ENCODE measurements at regions not wholly inside any gene's neighbourhood (a gene's known extent, or its start where the extent isn't known, plus 50 kb on each side); places are given as distances from the start of the nearest gene placed in this dataset.

- ChIA-PET POLR2A (no interaction called here), CTCF (no interaction called here)
- no peak overlapping the region for H3K27ac ChIP-seq (ENCODE audit: low read length in 2 of 2)
- no peaks in the 10 kb centered on the region for H3K27me3 ChIP-seq (replicated peaks in 1 of 4; ENCODE audit: control extremely low read depth in 1 of 4, control insufficient read depth in 3 of 4, insufficient read depth in 4 of 4, low read length in 3 of 4)
- no peak overlapping the region for H3K4me3 ChIP-seq (ENCODE audit: control extremely low read depth in 1 of 5, extremely low read depth in 1 of 5, insufficient read depth in 1 of 5, low read depth in 2 of 5, low read length in 4 of 5)
- ATAC-seq (ENCODE audit: low read depth): no peak
- Mint-ChIP-seq H3K27me3 (no peaks in the 10 kb centered on the region), H3K4me3 (no peak overlapping the region), H3K4me1 (peaks cover 51% of the 10 kb centered on the region), H3K27ac (no peak overlapping the region), H3K9me3 (ENCODE audit: insufficient read depth) (no peaks in the 10 kb centered on the region)
- H3K4me1 ChIP-seq (ENCODE audit: control insufficient read depth in 2 of 2, insufficient read depth in 2 of 2, low read length in 2 of 2): peaks cover 28 to 48% of the 10 kb centered on the region in 2 donors
- WGBS (ENCODE audit: insufficient coverage): no CpG with 5 or more reads among the region's 1 CpG
- no peaks in the 10 kb centered on the region for H3K36me3 ChIP-seq (replicated peaks in 1 of 2; ENCODE audit: control extremely low read depth in 1 of 2, control insufficient read depth in 1 of 2, extremely low read depth in 1 of 2, insufficient read depth in 2 of 2, low read length in 1 of 2)
- H3K79me2 ChIP-seq (ENCODE audit: control insufficient read depth, insufficient read depth, low read length): no peaks in the 10 kb centered on the region
- intact Hi-C loops (cut with micrococcal nuclease): no loop called here
- H3K4me2 ChIP-seq (replicated peaks; ENCODE audit: low read depth, low read length, poor library complexity, severe bottlenecking): no peak overlapping the region
- TF ChIP-seq CTCF (IDR thresholded peaks at IDR 0.05) (no peak), EZH2 (IDR thresholded peaks at IDR 0.05; ENCODE audit: borderline replicate concordance, insufficient read depth, low read depth, low read length, poor library complexity, severe bottlenecking) (no peak)
- H3K9me3 ChIP-seq (ENCODE audit: control extremely low read depth in 1 of 3, control insufficient read depth in 2 of 3, insufficient read depth in 1 of 3, low read length in 2 of 3): no peaks in the 10 kb centered on the region
- no peak overlapping the region for H3K9ac ChIP-seq (ENCODE audit: low read length)
- no peaks in the 10 kb centered on the region for H4K20me1 ChIP-seq (ENCODE audit: control insufficient read depth, insufficient read depth, low read length, poor library complexity, severe bottlenecking)
- no peak for DNase-seq
- no peak overlapping the region for H2AFZ ChIP-seq (ENCODE audit: insufficient read depth, low read depth, low read length, poor library complexity, severe bottlenecking)
These were observed 100.0 kb upstream of the EGR2 start for GRCh38 chr10:62916141-62916603.

DNA sequence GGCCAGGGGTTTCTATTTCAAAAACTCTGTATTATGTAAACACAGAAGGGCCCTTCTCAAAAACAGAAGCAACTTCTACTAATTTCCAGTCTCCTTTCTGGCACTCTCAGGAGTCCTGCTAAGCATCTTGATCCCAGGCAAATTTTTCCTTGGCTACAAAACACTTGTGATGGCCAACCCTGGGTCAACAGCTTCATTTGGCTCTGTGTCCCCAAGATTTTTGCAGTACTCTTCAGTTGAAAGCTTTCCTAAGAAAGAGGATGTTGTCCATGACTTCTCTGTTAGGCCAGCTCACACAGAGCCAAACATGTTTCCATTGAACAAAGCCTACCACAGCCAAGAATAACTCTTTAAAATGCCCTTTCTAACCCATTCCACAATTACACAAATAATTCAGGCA, 99.0 kb upstream of the EGR2 start:
- Mint-ChIP-seq H3K9me3 (ENCODE audit: insufficient read depth) (no peaks in the 10 kb centered on the region), H3K4me3 (no peak overlapping the region), H3K27ac (no peak overlapping the region), H3K27me3 (no peaks in the 10 kb centered on the region), H3K4me1 (peaks cover 57% of the 10 kb centered on the region)
- Histone ChIP-seq H3K9me3 (ENCODE audit: control extremely low read depth in 1 of 3, control insufficient read depth in 2 of 3, insufficient read depth in 1 of 3, low read length in 2 of 3) (no peaks in the 10 kb centered on the region), H3K9ac (ENCODE audit: low read length) (no peak overlapping the region), H3K36me3 (replicated peaks in 1 of 2; ENCODE audit: control extremely low read depth in 1 of 2, control insufficient read depth in 1 of 2, extremely low read depth in 1 of 2, insufficient read depth in 2 of 2, low read length in 1 of 2) (no peaks in the 10 kb centered on the region), H2AFZ (ENCODE audit: insufficient read depth, low read depth, low read length, poor library complexity, severe bottlenecking) (no peak overlapping the region), H3K4me3 (ENCODE audit: control extremely low read depth in 1 of 5, extremely low read depth in 1 of 5, insufficient read depth in 1 of 5, low read depth in 2 of 5, low read length in 4 of 5) (no peak overlapping the region), H3K4me2 (replicated peaks; ENCODE audit: low read depth, low read length, poor library complexity, severe bottlenecking) (no peak overlapping the region), H3K4me1 (ENCODE audit: control insufficient read depth in 2 of 2, insufficient read depth in 2 of 2, low read length in 2 of 2) (peaks cover 33 to 54% of the 10 kb centered on the region in 2 donors), H3K27ac (ENCODE audit: low read length in 2 of 2) (no peak overlapping the region), H4K20me1 (ENCODE audit: control insufficient read depth, insufficient read depth, low read length, poor library complexity, severe bottlenecking) (no peaks in the 10 kb centered on the region), H3K79me2 (ENCODE audit: control insufficient read depth, insufficient read depth, low read length) (no peaks in the 10 kb centered on the region), H3K27me3 (replicated peaks in 1 of 4; ENCODE audit: control extremely low read depth in 1 of 4, control insufficient read depth in 3 of 4, insufficient read depth in 4 of 4, low read length in 3 of 4) (no peaks in the 10 kb centered on the region)
- CTCF ChIA-PET: no interaction called here
- POLR2A ChIA-PET: no interaction called here
- TF ChIP-seq EZH2 (IDR thresholded peaks at IDR 0.05; ENCODE audit: borderline replicate concordance, insufficient read depth, low read depth, low read length, poor library complexity, severe bottlenecking): no peak
- TF ChIP-seq CTCF (IDR thresholded peaks at IDR 0.05): no peak
- DNase-seq: no peak
- ATAC-seq (ENCODE audit: low read depth): no peak
- intact Hi-C loops (cut with micrococcal nuclease): no loop called here

Data from B cell (primary cell).